Common myeloid progenitor, CD34-positive (primary cell): ENCODE measurements at regions not wholly inside any gene's neighbourhood (a gene's known extent, or its start where the extent isn't known, plus 50 kb on each side); places are given as distances from the start of the nearest gene placed in this dataset.

Source experiments
- CTCF ChIA-PET: fragments of 350-600 bp; sonication (Branson Sonifier 250); formaldehyde crosslinking; loops from one replicate; lab custom pipeline; 2021; ENCODE audit warnings: antibody characterized with exemption; lab: Charles Lee
- POLR2A ChIA-PET: fragments of 350-600 bp; sonication (Branson Sonifier 250); formaldehyde crosslinking; loops from one replicate; lab custom pipeline; 2021; ENCODE audit warnings: antibody characterized with exemption; lab: Charles Lee
- DNase-seq, 3 donors: peaks; one replicate each; pipeline versions ENCODE4 v3.0.0 to v3.0.0-alpha.2; 2013
- H3K27ac ChIP-seq, 2 experiments: 1 replicate in 1 of 2; 2 replicates in 1 of 2; pipeline ENCODE4 v1.7.0; 2013; ENCODE audit warnings: inconsistent platforms in 2 of 2, low read length in 2 of 2, mild to moderate bottlenecking in 2 of 2, low read depth in 1 of 2, moderate library complexity in 1 of 2; ENCODE audit not compliant: severe bottlenecking in 2 of 2, insufficient read depth in 1 of 2, poor library complexity in 1 of 2
- H3K27me3 ChIP-seq, 5 experiments: replicated peaks in 2 of 5; 1 replicate in 3 of 5; 2 replicates in 2 of 5; pipeline versions ENCODE4 v1.6.1 to v1.7.0; 2013; ENCODE audit warnings: low read length in 4 of 5, mild to moderate bottlenecking in 2 of 5, moderate library complexity in 2 of 5, inconsistent platforms in 1 of 5; ENCODE audit not compliant: insufficient read depth in 5 of 5, control insufficient read depth in 4 of 5
- H3K36me3 ChIP-seq, 4 experiments: 1 replicate in 2 of 4; 2 replicates in 2 of 4; pipeline versions ENCODE4 v1.6.1 to v1.7.0; 2013; ENCODE audit warnings: low read length in 3 of 4, control low read depth in 1 of 4, mild to moderate bottlenecking in 1 of 4; ENCODE audit not compliant: control insufficient read depth in 4 of 4, insufficient read depth in 4 of 4
- H3K4me1 ChIP-seq, 4 experiments: 1 replicate in 3 of 4; 2 replicates in 1 of 4; pipeline versions ENCODE4 v1.6.1 to v1.7.1; 2013; ENCODE audit warnings: low read length in 3 of 4, mild to moderate bottlenecking in 3 of 4, control low read depth in 1 of 4, inconsistent platforms in 1 of 4, moderate library complexity in 1 of 4; ENCODE audit not compliant: control insufficient read depth in 4 of 4, insufficient read depth in 4 of 4; ENCODE audit errors: control extremely low read depth in 1 of 4
- H3K4me3 ChIP-seq, 7 experiments: 1 replicate in 4 of 7; 2 replicates in 3 of 7; pipeline versions ENCODE4 v1.5.1 to v1.7.0; 2013; ENCODE audit warnings: mild to moderate bottlenecking in 7 of 7, low read length in 6 of 7, moderate library complexity in 6 of 7, inconsistent platforms in 2 of 7, low read depth in 2 of 7, control low read depth in 1 of 7; ENCODE audit not compliant: insufficient read depth in 4 of 7, control insufficient read depth in 1 of 7; ENCODE audit errors: extremely low read depth in 1 of 7
- H3K9me3 ChIP-seq, 5 experiments: 1 replicate in 4 of 5; 2 replicates in 1 of 5; pipeline versions ENCODE4 v1.6.1 to v1.7.1; 2013; ENCODE audit warnings: low read length in 4 of 5, mild to moderate bottlenecking in 2 of 5, inconsistent platforms in 1 of 5, low read depth in 1 of 5, moderate library complexity in 1 of 5; ENCODE audit not compliant: control insufficient read depth in 4 of 5, insufficient read depth in 2 of 5; ENCODE audit errors: control extremely low read depth in 1 of 5
- WGBS: methylation state at CpG from one replicate; pipeline ENCODE4 v1.1.5; 2013; ENCODE audit not compliant: insufficient coverage; 5-methylcytosine and 5-hydroxymethylcytosine counted together

DNA sequence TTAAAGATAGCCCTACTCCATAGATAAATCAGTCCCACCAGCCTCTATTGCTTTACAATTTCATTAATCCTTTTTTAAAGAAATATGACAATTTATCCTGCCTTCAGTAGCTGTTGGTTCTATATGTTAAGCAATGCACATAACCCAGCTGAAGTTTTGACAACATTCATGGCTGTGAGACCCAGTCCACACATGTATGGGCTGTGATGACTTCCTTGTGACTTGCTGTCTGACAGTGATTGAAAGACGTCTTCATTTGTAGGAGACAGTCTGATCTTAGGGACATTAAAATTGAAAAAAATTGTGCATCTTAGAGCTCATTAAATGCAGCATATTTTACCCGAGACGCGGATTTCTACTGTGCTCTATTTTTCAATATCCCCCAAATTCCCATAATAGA, 252.0 kb upstream of the ASIC2 start:
- peaks cover 0 to 8% (median 5%) of the 10 kb centered on the region in 5 experiments for H3K27me3 ChIP-seq
- H3K4me1 ChIP-seq: no peaks in the 10 kb centered on the region
- 95% methylated on average over 4 of the region's 4 CpGs for WGBS
- CTCF ChIA-PET: no interaction called here
- no peak overlapping the region for H3K27ac ChIP-seq
- no peaks in the 10 kb centered on the region for H3K36me3 ChIP-seq
- H3K9me3 ChIP-seq: peaks cover 0 to 3% (median 0%) of the 10 kb centered on the region in 5 experiments
- no peak for DNase-seq
- no peak overlapping the region for H3K4me3 ChIP-seq
- POLR2A ChIA-PET: no interaction called here

DNA sequence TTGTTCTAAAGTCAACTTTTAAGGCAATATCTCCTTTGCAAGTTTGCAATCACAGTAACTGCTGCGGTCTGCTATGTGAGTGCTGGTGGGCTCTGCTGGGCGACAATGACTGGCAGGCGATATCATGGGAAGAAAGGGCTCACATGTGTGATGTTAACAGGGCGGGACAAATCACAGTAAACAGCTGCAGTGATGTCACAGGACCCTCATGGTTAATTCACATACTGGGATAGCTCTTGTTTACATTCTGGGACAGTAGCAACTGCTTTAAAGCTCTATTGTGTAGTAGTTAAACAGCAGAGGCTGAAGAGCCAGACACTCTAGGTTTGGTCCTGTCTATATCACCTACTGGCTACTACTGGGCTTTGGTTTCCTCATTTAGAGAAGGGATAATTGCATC, 257.2 kb upstream of the ASIC2 start:
- ChIA-PET CTCF (no interaction called here), POLR2A (no interaction called here)
- DNase-seq: no peak
- WGBS: 93% methylated on average over 4 of the region's 4 CpGs
- Histone ChIP-seq H3K4me3 (no peak overlapping the region), H3K9me3 (peaks cover 0 to 2% (median 0%) of the 10 kb centered on the region in 5 experiments), H3K27me3 (peaks cover 0 to 12% (median 2%) of the 10 kb centered on the region in 5 experiments), H3K36me3 (no peaks in the 10 kb centered on the region), H3K4me1 (no peaks in the 10 kb centered on the region), H3K27ac (no peak overlapping the region)

DNA sequence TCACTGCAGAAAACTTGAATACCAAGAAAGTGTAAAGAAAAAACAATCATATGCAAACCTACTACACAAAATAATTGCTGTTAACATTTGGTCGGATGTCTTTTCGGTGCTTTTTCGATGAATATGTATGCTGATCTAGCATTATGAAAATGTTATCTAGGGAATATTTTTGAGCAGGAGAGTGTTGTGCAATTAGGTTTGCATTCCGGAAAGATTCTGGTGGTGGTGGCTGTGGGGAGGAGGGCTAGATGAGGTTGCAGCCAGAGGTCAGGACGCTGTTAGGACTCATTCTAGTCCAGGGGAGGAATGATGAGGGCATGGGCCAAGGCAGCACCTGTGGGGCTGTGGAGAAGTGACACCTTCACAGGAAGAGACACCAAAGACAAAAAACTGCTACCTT, 258.0 kb upstream of the ASIC2 start:
- Histone ChIP-seq H3K36me3 (no peaks in the 10 kb centered on the region), H3K4me1 (no peaks in the 10 kb centered on the region), H3K4me3 (no peak overlapping the region), H3K27me3 (peaks cover 0 to 15% (median 2%) of the 10 kb centered on the region in 5 experiments), H3K27ac (no peak overlapping the region), H3K9me3 (peaks cover 0 to 2% (median 0%) of the 10 kb centered on the region in 5 experiments)
- CTCF ChIA-PET: interaction anchor here (0.6 kb wide), 1 partner anchor 16 kb away, joined by 3 read pairs; no protein-coding TSS in a partner anchor
- POLR2A ChIA-PET: no interaction called here
- 88% methylated on average over 2 of the region's 5 CpGs for WGBS
- no peak for DNase-seq

DNA sequence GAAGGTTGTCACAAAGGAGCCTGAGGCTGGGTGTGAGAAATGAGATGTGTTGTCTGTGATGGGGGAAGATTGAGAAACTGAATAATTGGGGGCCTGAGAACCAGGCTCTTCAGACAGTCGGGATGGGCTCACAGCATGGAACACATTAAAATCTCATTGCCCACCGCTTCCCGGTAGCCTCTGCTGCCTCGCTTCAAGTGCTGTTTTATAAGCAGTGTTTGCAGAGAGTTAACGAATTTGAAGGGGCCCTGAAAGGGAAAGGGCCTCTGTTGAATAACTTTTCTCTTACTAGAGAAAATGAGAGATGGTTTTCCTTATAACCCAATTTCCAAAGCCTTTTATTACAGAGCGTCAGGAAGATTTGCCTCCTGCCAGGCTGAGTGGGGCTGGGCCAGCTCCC, 258.8 kb upstream of the ASIC2 start:
- H3K36me3 ChIP-seq: no peaks in the 10 kb centered on the region
- no peaks in the 10 kb centered on the region for H3K4me1 ChIP-seq
- no peak for DNase-seq
- H3K27me3 ChIP-seq: peaks cover 0 to 15% (median 2%) of the 10 kb centered on the region in 5 experiments
- H3K9me3 ChIP-seq: peaks cover 0 to 2% (median 0%) of the 10 kb centered on the region in 5 experiments
- H3K4me3 ChIP-seq: no peak overlapping the region
- CTCF ChIA-PET: no interaction called here
- 86% methylated on average over 4 of the region's 6 CpGs for WGBS
- POLR2A ChIA-PET: no interaction called here
- H3K27ac ChIP-seq: no peak overlapping the region

DNA sequence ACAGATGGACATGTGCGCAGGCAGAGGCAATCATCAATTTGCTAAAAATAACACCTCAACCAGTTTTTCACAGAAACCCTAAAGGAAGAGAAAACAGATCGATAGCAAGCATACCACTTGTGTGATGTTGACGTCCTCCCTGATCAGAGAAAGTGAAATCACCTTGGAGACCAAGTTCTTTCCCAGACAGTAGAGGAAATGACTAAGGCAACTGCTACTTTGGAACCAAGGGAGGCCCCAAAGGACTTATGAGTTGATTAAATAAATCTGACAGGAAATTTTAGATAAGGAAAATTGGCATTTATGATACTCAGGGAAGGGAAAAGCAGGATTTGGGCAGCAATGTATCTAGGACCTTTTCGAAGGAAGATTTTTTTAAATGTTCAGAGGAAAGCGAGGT, 267.1 kb upstream of the ASIC2 start:
- POLR2A ChIA-PET: no interaction called here
- peaks cover 0 to 7% (median 0%) of the 10 kb centered on the region in 4 experiments for H3K4me1 ChIP-seq
- no peak overlapping the region for H3K27ac ChIP-seq
- H3K36me3 ChIP-seq: no peaks in the 10 kb centered on the region
- peaks cover 0 to 4% (median 0%) of the 10 kb centered on the region in 5 experiments for H3K27me3 ChIP-seq
- H3K9me3 ChIP-seq: peaks cover 0 to 11% (median 0%) of the 10 kb centered on the region in 5 experiments
- CTCF ChIA-PET: no interaction called here
- H3K4me3 ChIP-seq: no peak overlapping the region
- DNase-seq: peak; percentile 10 to 66 (median 46)
- WGBS: 40% methylated on average over 5 of the region's 5 CpGs

DNA sequence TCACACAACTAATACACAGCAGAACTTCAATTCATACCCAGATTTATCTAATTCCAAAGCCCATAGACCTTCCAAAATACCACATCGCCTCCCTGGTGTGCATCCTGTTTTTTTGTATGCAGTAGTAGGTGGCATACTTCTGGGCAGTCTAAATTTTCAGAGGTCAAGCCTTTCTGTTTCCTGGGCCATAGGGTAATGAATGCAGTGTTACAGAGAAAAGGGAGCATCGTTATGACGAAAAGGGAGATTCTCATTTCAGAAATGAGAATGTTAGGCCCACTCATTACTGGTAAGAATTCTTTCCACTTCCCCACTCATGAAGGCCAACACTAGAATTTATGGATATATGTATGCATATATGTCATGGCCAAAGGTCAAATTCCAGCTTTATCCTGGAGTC, 267.8 kb upstream of the ASIC2 start:
- H3K27me3 ChIP-seq: peaks cover 0 to under 1% (median 0%) of the 10 kb centered on the region in 5 experiments
- H3K36me3 ChIP-seq: no peaks in the 10 kb centered on the region
- no peak overlapping the region for H3K4me3 ChIP-seq
- no peak for DNase-seq
- H3K27ac ChIP-seq: no peak overlapping the region
- peaks cover 0 to 7% (median 0%) of the 10 kb centered on the region in 4 experiments for H3K4me1 ChIP-seq
- H3K9me3 ChIP-seq: peaks cover 0 to 11% (median 0%) of the 10 kb centered on the region in 5 experiments
- no CpG with 5 or more reads among the region's 3 CpGs for WGBS
- ChIA-PET CTCF (no interaction called here), POLR2A (no interaction called here)

DNA sequence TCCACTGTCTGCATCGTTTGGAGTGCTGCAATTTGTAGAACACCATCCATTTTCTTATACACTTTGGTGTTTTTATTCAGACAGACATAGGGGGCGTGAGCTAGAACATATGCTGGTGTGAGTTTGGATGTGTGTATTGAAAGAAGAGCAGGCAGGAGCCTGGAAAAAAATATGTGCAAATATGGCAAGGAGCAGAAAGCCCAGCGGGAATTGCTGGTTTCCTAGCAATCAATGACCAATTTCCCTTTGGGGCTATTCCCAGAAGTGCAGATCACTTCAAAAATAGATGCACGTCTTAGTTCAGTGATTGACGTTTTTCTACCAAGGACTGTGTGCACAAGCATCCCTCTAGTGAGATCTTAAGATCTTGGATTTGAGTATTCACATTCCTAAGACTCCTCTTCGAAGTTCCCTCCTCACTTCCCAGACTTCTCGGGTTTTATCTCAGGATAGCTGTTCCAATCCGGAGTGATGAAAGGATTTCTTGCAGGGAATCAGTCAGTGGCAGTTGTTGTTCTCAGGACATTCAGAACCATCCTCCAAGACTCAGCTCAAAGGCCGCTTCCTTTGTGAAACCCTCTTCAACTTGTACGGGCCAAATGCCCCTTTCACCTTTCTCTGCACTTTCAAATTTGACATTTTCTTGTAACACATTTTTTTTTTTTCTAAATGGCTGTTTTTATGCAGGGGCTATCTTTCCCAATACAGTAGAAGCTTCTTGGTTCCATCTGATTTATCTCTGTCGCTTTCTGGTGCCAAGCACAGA, 268.7 kb upstream of the ASIC2 start:
- DNase-seq: no peak
- Histone ChIP-seq H3K9me3 (peaks cover 0 to 11% (median 0%) of the 10 kb centered on the region in 5 experiments), H3K36me3 (no peaks in the 10 kb centered on the region), H3K4me3 (no peak overlapping the region), H3K27me3 (peaks cover 0 to 2% (median 0%) of the 10 kb centered on the region in 5 experiments), H3K27ac (no peak overlapping the region), H3K4me1 (peaks cover 0 to 7% (median 0%) of the 10 kb centered on the region in 4 experiments)
- WGBS: 75% methylated on average over 8 of the region's 11 CpGs
- CTCF ChIA-PET: interaction anchor here (1.2 kb wide), 1 partner anchor 14 kb away, joined by 3 read pairs; no protein-coding TSS in a partner anchor
- POLR2A ChIA-PET: no interaction called here
